Activated T-helper 1 cell treated with Interleukin-2 at 50 U/mL for 16 hours (primary cell): ENCODE measurements at regions not wholly inside any gene's neighbourhood (a gene's known extent, or its start where the extent isn't known, plus 50 kb on each side); places are given as distances from the start of the nearest gene placed in this dataset.

Experiments
- DNase-seq: peaks from one replicate; pipeline ENCODE4 v3.0.0-alpha.2; 2020; ENCODE audit warnings: low read depth

DNA sequence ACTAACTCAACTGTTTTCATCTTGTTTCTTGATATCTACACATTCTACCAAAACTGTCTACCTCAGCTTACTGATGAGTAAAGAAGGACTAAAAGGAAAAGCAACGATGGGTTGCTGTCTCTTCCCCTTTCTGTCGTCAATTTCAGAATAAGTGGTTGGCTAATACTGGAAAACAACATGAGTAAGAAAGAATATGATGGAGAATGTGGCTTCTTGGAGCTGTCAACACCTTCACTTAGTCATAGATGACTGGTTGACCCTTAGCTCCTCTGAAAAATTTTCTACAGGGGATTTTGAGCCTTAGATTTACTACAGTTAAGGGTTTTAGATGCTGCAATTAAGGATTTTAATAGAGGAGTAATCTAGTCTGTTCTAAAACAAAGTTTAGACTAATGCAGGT, 797.9 kb downstream of the TLE4 start:
- DNase-seq, result no peak

DNA sequence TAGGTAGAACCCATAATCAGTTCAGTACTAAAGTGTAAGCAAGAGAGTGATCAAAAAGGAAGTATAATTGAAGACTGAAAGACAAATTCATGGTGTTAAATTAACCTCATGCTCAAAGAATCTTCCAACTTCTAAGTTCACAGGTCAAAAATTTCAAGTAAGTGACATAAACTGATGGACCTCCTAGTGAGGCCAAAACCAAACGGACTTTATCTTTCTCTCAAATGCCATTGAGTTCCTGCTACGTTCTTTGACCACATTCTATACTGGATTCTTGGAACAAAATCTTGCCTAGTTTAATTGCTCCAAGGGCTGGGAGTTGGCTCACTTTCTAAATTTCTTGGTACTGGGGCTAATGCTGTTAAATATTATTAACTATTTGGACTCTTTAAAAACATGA, 794.9 kb downstream of the TLE4 start:
- DNase-seq, result no peak

DNA sequence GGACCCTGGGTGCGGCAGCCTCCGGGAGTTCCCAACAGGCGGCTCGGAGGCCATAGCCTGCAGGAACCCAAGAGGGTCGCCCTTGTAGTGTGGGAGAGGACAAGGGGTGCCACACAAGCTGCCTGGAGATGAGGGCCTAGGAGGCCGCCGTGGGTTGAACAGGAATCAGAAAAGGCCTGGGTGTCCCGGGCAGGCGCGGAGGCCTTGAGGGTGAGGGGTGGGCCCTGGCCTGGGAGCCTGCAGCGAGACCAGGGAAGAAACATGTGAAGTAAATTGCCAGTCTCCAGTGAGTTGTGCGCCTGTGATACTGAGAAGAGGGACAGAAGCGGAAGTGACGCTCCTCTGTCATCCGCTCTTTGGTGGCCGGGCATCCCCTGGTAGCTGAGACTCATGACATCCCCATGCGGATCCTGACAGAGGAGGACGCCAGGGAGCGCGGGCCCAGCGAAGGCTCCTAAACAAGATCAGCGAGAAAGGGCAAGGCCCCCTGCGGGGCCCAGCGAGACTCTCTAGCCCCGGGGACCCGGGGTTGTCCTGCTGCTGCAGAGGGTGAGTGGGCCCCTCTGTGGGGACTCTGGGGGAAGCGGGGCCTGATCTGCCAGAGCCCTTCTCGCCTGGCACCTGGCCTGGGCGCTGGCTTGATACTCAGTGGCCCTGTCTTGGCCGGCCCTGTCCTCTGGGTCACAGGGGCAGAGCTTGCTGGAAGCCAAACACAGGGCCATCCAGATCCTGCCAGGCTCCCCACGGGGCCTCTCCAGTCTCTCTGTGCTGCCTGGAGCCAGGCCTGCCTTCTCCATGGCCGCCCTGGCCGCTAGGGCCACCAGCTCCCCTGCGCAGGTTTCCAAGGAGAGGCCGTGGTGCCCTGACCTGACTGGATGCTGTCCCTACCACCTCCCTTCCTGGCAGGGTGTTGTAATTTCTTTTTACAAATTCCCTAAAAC, 788.4 kb downstream of the TLE4 start:
- DNase-seq, result no peak

DNA sequence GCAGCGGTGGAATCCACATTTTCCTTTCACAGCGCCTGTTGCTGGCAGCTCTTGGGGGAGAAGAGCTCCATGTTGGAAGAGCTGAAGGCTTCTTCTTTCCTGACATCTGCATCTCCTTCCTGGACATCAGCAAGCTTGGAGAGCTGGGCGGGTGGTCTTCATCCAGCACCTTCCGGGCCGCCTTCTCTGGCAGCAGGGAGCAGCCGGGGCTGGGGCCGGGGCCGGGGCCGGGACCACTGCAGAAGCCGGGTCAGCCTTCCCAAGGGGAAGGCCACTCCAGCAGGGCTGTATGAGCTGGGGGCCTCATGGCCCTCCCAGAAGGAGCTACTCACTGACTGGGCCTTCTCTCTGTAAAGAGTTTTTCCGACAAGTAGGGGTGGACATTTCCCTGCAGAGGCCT, 787.5 kb downstream of the TLE4 start:
- no peak for DNase-seq

DNA sequence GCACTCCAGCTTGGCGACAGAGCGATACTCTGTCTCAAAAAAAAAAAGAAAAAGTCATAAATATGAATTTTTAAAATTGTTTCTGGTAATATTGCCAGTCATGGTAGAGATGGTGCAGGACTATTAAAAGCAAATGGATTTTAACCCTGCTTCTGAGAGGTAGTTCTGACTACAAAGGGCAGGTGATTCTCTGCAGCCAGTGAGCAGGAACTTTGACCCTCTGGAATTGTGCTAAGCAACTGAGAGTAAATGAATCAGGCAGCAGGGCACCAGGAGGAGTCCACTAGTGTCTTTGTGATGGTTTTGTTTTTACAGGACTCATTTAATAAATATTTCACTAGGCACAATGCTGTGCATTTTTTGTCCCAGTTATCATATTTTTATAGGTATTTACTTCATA, 781.2 kb downstream of the TLE4 start:
- no peak for DNase-seq

DNA sequence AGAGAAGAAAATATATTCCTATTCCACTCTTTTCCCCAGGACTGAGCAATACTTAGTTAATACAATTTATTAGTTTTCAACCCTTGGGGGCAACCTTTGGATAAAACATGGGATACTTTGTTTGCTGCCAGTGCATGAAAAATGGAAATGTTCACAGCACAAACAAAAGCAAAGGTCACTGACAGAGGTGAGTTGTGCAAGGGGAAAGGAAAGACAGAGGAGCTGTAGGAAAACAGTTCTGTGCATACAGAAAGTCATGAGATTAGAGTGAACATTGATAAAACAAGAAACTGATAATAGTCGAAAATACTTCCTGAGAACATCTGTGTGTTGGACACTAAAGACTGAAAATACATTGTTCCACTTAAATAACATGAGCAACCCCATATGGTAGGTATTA, 779.8 kb downstream of the TLE4 start:
- no peak for DNase-seq

DNA sequence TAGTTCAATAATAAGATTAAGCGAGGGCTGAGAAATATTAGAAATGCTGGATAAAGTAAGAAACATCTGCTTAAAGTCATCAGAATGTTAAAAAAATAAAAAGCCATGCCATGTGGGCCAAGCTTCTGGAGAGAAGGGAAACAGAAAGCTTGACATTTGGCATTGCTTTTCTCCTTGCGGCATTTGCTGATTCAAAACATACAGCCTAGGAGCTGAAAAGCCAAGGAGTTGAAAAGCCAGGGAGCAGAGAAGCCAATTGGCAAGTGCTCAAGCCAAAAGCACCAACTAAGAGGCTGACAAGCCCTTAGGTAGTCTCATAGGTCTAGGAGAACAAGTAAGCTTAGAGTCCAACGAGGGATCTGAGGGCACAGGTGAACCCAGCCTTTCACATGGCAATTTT, 754.3 kb downstream of the TLE4 start:
- DNase-seq, result no peak

DNA sequence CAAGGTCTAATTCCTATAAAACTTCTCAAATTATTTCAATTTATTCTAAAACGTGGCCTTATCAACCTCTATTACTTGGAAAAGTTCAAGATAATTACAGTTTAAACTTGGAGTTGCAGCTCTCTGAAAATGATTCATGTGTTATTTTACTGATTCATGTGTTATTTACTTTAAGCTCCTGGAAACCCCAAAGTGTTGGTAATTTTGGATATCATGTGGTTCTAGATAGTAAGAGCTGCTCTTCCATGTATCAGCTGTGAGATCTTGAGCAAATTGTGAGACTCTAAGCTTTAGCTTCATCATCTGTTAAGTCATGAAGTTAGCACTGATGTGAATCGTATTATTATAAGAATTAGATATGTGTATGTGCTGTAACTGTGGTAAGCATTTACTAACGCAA, 749.2 kb downstream of the TLE4 start:
- no peak for DNase-seq

DNA sequence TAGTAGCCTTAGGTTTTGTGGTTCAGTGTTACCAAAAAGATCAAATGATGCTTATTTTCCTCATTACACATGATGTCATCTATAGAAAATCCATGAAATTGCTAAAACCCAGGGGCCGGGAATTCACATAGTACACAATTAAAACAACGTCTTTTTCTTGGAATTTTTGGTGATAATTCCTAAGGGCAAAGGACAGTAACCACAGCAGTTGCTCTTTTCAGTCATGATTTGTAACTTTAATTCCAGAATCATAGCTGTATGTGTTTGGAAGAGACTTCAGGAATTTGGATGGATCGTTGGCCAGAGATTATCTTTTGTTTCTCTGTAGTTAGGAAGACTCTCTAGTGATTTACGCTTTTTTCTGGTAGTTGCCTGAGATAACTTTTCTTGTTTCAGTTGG, 748.7 kb downstream of the TLE4 start:
- DNase-seq, result no peak

DNA sequence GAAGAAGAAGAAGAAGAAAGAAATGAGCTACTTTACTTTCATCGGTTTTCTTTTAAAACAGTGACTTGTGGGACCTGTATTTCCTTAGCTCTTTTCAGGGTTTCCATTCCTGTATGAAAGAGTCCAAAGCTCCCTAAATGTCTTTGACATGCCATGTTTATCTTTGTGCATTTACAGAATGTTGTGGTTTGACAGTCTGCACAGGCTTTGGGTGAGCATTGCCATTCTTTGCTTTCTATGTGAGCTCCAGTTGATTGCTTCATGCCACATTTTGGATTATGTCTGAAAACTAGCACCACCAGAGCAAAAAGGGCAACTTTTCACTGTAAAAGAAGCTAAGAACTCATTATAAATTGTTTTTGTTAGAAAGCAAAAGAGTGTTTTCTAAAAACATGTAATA, 733.4 kb downstream of the TLE4 start:
- DNase-seq, result no peak

DNA sequence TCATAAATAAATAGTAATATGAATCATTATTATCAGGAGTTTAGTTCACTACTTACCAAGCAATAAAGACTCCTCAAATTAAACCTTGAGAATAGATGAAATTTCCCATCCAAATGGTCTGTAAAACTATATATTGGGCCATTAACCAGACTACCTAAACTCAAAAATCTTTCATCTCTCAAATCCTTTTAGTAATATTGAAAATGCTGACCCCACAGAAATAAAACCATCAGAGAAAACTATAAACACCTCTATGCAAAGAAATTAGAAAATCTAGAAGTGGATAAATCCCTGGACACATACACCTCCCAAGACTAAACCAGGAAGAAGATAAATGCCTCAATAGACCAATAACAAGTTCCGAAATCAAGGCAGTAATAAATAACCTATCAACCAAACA, 723.2 kb downstream of the TLE4 start:
- no peak for DNase-seq

DNA sequence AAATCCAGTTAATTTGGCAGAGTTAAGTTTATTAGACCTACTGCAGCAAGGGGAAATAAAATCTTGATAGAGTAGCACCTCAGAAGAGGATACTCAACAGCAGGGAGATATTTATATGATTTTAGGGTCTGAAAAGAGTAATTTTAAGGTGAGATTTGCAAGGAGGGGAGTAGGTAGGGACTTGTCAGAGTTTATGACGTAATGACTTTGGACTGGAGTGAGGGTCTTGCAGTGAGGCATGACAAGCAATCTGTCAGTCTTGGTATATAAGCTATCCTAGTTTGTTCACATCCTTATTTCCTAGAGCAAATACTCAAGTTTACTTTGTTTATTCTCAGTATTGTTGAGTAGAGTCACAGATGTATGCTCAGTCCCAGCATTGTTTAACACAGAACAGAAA, 722.6 kb downstream of the TLE4 start:
- DNase-seq, result no peak

DNA sequence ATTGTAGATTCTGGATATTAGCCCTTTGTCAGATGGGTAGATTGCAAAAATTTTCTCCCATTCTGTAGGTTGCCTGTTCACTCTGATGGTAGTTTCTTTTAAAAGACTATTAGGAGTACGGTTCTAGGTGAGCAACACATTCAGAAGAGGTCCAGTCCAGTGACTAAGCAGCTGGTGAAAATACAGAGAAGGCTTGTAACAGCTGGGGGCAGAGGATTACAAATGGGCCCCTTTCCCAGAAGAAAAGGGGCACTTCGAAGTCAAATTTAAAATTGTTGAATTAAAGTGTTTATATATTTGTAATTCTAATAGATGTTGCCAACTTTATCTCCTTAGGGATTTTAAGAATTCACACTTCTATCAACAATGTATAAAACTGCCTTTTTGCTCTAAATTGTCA, 720.5 kb downstream of the TLE4 start:
- DNase-seq, result no peak

DNA sequence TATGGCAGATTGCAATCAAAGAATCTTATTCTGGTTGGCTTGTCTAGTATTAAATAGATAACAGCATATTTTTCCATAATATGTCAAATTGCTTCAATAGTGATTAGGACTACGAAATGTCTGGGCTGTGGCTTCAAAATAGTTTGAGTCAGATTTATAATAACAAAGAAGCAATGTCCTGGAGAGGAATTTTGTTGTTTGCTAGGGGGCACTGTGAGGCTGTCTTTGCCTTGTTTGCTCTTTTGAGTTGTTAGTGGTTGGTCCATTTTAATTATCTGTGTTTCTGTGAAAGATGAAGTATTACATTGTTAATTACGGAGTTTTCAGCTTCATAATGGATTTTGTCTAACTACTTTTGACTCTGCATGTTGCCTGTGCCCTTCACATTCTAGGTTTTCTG, 713.6 kb downstream of the TLE4 start:
- DNase-seq, result no peak

DNA sequence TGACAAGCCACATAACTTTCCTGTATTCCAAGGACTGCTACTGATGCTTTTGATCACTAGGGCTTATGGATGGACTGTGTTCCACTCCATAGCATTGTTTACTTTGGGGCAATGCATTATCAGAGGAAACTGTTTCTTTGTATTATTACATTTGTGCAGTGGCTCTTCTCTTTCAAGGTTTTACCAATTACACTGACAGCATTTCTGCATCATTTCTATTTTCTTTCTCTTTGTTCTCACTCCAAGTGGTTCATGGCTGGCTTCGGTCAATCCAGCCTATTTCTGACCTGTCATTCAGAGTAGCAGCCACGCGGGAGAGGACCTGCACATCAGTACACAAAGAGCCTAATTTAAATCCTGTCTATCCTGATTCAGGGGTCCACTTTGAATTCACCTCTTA, 711.0 kb downstream of the TLE4 start:
- DNase-seq, result no peak

DNA sequence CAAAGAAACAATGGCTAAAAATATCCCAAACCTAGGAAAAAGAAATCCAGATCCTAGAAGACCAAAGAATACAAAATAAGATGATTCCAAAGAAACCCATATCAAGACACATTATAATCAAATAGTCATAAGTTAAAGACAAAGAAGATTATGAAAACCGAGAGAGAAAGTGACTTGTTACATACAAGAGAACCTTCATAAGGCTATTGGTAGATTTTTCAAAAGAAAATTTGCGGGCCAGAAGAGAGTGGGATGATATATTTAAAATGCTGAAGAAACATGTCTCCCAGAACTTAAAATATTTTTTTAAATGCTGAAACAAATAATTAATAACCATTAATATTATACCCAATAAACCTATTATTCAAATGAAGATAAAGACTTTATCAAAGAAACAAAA, 687.3 kb downstream of the TLE4 start:
- DNase-seq, result no peak

DNA sequence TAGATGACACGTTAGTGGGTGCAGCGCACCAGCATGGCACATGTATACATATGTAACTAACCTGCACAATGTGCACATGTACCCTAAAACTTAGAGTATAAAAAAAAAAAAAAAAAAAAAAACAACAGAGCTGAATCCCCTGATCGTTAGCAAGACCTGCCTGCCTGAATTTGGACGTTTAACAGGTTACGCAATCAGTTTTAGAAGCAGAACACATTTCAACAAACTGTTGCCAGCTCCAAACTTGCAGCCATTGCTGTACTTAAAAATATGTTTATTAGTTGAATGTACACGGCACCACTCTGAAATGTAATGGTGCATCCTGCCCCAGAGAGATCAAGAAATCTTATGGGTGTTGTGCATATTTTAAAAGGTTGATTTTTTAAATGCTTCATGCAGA, 680.0 kb downstream of the TLE4 start:
- DNase-seq, result no peak

DNA sequence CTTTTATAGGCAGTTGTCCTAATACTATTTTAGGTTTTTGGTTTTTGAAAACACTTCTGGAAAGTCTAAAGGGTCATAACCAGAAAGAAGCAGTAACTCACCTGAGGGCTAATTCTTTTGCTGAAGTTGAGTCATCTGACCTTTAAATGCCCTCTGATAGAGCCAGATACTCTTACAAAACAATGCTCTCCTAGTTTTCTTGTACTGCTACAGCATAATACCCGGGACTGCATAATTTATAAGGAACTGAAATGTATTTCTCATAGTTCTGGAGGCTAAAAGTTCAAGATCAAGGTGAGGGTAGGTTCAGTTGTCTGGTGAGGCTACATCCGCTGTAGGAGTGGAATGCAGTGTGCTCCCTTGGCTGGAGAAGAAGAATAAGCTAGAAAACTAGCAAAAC, 670.3 kb downstream of the TLE4 start:
- DNase-seq, result no peak

DNA sequence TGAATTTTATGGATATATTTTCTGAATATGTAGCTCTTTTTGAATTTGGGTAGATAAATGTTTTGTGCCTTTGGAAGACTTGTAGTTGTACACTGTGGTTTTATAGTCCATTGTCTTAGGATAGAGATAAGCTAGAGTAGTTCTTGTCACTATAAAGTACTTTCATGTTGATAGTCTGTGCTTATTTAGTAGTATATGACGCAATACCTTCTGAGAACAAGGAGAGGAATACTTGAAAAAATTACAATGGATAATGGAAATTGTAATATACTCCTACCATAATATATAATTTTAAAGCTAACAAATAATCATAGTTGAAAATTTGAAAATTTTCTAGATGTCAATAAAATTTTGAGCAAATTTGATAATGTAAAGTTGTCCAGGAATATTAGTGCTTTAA, 664.0 kb downstream of the TLE4 start:
- no peak for DNase-seq

DNA sequence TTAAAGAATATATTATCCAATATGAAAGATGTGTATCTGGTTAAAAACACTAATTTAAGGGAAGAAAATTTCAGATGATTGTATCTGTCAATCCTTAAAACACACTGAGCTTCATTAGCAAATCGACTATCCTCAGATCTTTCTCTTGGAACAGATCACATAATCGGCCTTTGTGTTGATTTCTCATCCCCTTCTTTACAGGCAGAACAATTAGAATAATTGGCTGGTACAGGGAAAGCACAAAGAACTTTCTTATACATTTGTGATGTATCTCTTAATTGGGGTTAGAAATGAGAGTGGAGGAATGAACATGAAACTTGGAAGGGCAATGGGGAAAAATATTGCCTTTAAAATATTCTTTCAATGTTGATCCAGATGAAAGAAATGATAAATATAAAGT, 662.1 kb downstream of the TLE4 start:
- no peak for DNase-seq

DNA sequence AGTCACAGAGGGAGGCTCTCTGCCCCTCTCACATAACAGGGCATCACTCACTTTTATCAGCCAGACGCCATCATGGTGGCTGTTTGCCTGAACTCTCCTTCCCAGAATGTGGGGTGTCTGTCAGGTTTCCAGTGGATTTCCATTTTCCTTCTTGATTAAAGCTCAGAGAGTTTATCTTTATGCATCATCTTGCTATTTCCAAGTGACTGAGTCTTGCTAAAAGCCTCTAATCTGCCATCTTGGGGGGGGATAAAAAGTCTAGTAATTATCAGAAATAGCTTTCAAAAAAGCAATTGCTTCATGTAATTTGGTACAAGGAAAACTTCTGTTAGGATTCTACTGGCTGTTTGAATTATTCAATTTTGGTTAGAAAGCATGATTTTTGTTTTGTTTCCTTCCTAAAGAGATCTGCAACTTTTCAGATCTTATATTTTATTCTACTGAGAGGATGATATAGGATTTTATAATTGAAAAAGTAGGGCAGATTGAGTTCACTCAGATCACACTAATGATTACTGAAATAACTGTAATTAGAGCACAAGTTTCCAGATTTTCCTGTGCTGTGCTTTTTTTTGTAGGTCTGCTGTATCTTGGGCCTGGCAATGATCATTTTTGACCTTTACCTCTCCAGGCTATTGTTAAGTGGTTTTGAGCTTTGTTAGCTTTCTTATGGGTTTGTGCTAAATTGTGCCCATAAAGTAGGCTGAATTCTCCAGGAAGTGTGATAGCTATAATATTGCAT, 661.5 kb downstream of the TLE4 start:
- DNase-seq, result no peak

DNA sequence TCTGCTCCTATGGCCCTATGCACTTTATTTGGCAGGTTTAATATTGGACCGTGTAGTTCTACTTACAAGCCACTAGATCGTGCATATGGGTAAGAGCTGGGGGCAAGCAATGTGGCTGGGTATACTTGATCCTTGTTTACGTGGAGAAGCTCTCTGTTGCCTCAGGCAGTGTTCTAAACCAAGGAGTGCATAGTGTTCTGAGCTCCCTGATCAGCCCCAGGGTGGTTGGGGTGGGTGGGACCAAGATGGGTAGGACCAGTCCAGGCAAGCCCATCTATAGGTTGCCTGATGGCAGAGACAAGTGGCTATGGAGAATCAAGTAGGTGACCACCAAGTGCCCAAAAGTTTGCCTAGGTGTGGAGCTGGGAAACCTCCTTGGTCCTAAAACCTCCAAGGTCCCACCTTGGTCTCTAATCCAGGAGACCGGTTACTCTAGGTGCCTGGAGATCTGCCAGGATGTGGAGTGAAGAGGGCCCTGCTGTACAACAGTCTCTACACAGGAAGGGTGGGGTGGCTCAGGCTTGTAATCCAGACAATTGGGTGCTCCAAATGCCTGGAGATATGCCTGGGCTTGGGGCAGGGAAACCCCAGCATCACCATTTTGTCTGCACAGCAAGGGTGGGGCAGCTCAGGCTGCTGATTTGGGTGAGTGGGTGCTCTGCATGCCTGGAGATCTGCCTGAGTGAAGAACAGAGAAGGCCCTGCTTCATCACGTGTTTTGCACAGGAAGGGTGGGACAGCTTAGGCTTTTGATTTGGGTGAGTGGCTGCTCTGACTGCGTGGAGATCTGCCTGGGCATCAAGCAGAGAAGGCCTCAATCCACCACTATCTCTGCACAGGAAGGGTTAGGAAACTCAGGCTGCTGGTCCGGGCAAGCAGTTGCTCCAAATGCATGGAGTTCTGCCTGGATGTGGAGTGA, 659.8 kb downstream of the TLE4 start:
- no peak for DNase-seq

DNA sequence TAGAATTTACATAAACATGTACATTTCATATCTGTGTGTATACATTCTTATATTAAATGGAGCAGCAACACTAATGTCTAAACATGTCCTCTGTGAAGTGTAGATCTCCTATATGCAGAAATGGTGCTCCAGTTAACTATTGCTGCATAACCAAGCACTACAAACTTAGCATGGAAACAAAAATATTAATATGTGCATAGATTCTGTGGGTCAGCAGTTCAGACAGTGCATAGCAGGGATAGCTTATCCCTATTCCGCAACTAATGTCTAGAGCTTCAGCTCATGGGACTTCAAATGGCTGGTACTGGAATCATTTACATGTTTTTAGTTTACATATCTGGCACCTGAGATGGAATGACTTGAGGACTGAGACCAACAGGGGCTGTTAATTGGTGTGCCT, 652.1 kb downstream of the TLE4 start:
- no peak for DNase-seq
